Type B pancreatic cell (in vitro differentiated cells): ENCODE measurements at regions not wholly inside any gene's neighbourhood (a gene's known extent, or its start where the extent isn't known, plus 50 kb on each side); places are given as distances from the start of the nearest gene placed in this dataset.

Source experiments
- DNase-seq: peaks from one replicate; pipeline ENCODE4 v3.0.0; 2021; ENCODE audit warnings: mixed read lengths; ENCODE audit not compliant: unreplicated experiment; ENCODE audit errors: extremely low spot score
- H3K27ac Mint-ChIP-seq: 2 replicates; pipeline ENCODE4 v1.8.0; 2021; ENCODE audit warnings: mild to moderate bottlenecking, mixed read lengths
- H3K27me3 Mint-ChIP-seq: 2 replicates; pipeline ENCODE4 v1.8.0; 2021; ENCODE audit warnings: mixed read lengths
- H3K36me3 Mint-ChIP-seq: 2 replicates; pipeline ENCODE4 v1.8.0; 2021; ENCODE audit warnings: mixed read lengths
- H3K4me1 Mint-ChIP-seq: one replicate; pipeline ENCODE4 v1.8.0; 2021; ENCODE audit warnings: mixed read lengths; ENCODE audit not compliant: unreplicated experiment
- H3K4me3 Mint-ChIP-seq: 2 replicates; pipeline ENCODE4 v1.8.0; 2021; ENCODE audit warnings: mild to moderate bottlenecking, mixed read lengths
- H3K9me3 Mint-ChIP-seq: 2 replicates; pipeline ENCODE4 v1.8.0; 2021; ENCODE audit warnings: mixed read lengths
- TF ChIP-seq, protein P1 (sequence below): fragments of 200-600 bp; sonication (generic); conservative IDR thresholded peaks from 2 replicates; pipeline ENCODE4 v1.5.0; 2021; ENCODE audit warnings: antibody characterized with exemption, mild to moderate bottlenecking

DNA sequence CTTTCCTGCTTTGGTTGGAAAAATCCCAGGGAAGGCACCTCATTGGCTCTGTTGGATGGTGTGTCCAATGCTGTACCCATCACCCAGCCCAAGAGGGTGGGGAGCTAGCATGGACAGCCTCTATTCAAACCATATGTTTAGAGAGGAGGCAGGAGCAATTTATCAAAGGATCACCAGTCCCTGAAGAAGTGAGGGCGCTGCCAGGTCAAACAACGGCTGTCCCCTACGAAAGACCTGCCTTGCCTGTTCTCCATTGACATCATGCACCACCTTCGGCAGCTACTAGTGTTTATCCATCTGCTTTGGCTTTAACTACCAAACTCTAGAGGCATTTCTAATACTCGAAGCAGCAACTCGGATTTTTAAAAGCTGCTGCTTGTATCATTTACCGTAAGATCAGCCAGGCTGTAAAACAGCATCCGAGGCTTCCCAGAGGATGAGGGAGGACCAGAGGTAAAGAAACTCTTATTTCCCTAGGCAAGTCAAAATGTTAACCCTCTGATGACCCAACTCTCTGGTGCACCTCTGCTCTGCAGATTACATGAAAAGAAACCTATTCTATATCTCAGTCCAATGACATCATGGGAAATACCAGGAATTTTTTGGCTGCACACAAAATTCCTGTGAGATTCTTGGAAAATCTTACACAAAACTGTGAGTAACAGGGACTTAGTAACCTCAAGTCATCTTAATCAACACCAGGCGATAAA, 720.9 kb upstream of the TBX3 start:
- peaks cover 5% of the 10 kb centered on the region for H3K9me3 Mint-ChIP-seq
- H3K27me3 Mint-ChIP-seq: no peaks in the 10 kb centered on the region
- H3K4me3 Mint-ChIP-seq: no peak overlapping the region
- no peak overlapping the region for H3K27ac Mint-ChIP-seq
- TF ChIP-seq, protein P1, sequence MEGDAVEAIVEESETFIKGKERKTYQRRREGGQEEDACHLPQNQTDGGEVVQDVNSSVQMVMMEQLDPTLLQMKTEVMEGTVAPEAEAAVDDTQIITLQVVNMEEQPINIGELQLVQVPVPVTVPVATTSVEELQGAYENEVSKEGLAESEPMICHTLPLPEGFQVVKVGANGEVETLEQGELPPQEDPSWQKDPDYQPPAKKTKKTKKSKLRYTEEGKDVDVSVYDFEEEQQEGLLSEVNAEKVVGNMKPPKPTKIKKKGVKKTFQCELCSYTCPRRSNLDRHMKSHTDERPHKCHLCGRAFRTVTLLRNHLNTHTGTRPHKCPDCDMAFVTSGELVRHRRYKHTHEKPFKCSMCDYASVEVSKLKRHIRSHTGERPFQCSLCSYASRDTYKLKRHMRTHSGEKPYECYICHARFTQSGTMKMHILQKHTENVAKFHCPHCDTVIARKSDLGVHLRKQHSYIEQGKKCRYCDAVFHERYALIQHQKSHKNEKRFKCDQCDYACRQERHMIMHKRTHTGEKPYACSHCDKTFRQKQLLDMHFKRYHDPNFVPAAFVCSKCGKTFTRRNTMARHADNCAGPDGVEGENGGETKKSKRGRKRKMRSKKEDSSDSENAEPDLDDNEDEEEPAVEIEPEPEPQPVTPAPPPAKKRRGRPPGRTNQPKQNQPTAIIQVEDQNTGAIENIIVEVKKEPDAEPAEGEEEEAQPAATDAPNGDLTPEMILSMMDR: no peak
- DNase-seq: no peak
- no peaks in the 10 kb centered on the region for H3K36me3 Mint-ChIP-seq
- H3K4me1 Mint-ChIP-seq: peaks cover 24% of the 10 kb centered on the region

DNA sequence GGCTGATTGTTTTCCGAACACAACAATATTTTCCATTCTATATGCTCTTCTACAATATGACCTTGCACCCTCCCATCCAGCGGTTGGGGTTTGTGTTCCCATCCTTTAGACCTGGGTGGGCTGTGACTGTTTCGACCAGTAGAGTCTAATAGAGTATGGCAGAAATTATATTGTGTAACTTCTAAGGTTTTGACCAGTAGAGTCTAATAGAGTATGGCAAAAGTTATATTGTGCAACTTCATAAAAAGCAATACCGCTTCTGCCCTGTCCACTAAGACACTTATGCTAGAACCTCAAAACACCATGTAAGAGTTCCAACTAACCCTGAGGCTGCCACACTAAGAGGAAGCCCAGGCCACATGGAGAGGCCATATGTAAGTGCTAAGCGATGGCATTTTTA, 719.7 kb upstream of the TBX3 start:
- H3K9me3 Mint-ChIP-seq: peaks cover 5% of the 10 kb centered on the region

DNA sequence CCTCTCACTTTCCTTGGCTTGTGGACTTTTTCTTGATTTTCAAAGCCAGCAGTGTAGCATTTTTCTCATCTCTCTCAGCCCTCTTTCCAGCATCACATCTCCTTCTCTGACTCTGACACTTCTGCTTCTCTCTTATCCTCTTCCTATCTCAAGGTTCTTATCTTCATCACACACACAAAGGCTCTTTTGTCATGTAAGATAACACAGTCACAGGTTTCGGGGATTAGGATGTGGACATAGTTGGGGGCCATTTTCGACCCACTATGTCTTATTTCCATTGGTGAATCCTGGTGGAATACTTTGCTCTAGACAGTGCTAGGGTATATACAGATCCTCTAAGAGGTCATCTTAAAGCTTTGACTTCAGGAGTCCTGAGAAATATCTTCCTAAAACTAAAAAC, 719.3 kb upstream of the TBX3 start:
- TF ChIP-seq, protein P1: no peak
- DNase-seq: no peak
- no peak overlapping the region for H3K4me3 Mint-ChIP-seq
- peaks cover 28% of the 10 kb centered on the region for H3K4me1 Mint-ChIP-seq
- H3K27me3 Mint-ChIP-seq: no peaks in the 10 kb centered on the region
- H3K36me3 Mint-ChIP-seq: no peaks in the 10 kb centered on the region
- no peak overlapping the region for H3K27ac Mint-ChIP-seq
- H3K9me3 Mint-ChIP-seq: peaks cover 5% of the 10 kb centered on the region

More for the DNA sequence above, 719.7 kb upstream of the TBX3 start:
- H3K27ac Mint-ChIP-seq: no peak overlapping the region
- no peaks in the 10 kb centered on the region for H3K36me3 Mint-ChIP-seq
- H3K27me3 Mint-ChIP-seq: no peaks in the 10 kb centered on the region
- TF ChIP-seq, protein P1: no peak
- no peak overlapping the region for H3K4me3 Mint-ChIP-seq
- H3K4me1 Mint-ChIP-seq: peaks cover 28% of the 10 kb centered on the region
- no peak for DNase-seq

DNA sequence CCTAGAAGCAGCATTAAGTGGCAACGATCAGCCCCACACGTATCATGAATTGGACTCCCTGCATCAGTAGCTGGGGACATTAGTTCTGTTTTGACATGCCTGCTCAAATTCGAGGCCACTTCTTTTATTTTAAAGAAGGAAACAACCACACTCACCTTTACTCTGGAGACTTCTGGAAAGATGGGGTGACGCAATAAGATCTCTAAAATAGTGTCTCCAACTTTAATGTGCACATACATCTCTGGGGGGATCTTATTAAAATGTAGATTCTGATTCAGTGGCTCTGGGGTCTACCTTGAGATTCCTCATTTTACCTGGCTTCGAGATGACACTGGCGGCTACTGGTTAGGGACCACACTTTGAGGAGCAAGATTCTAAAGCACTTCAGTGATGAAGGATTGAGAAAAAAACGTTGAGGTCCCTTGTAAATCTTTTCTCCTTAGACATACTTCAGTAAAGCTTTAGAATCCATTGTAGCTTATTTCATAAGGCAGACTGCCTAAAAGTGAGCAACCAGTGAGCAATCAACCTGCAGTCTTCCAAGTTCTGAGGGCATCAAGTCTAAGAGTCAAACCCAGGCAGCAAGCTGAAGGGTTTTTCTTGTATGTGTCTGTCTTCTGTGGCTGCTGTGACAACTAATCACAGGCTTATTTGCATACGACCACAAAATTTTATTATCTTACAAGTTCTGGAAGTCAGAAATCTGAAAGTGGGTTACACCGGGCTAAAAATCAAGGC, 718.6 kb upstream of the TBX3 start:
- no peaks in the 10 kb centered on the region for H3K27me3 Mint-ChIP-seq
- H3K27ac Mint-ChIP-seq: no peak overlapping the region
- no peak overlapping the region for H3K4me3 Mint-ChIP-seq
- TF ChIP-seq, protein P1: no peak
- peaks cover 28% of the 10 kb centered on the region for H3K4me1 Mint-ChIP-seq
- DNase-seq: no peak
- H3K9me3 Mint-ChIP-seq: peaks cover 5% of the 10 kb centered on the region
- H3K36me3 Mint-ChIP-seq: no peaks in the 10 kb centered on the region

DNA sequence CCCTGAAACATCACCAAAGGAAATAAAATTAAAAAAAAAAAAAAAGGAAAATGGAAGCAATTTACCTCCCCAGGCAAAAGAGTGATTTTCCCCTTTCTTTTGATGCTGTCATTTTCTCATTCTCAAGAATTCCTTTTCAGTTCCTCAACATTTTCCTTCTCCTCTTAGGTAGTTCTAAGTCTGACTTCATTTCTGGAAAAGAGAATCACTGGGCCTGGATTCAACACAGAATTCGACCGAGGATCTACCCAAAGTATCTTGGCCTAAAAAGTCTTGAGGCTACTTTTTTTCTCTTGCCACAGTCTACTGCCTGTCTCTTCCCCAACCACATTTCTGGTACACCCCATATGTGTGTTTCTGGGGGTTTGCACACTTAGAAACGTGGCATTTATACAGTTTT, 717.8 kb upstream of the TBX3 start:
- H3K4me3 Mint-ChIP-seq: no peak overlapping the region
- H3K9me3 Mint-ChIP-seq: peaks cover 12% of the 10 kb centered on the region
- H3K27ac Mint-ChIP-seq: no peak overlapping the region
- no peaks in the 10 kb centered on the region for H3K27me3 Mint-ChIP-seq
- H3K4me1 Mint-ChIP-seq: peaks cover 26% of the 10 kb centered on the region
- TF ChIP-seq, protein P1: no peak
- no peaks in the 10 kb centered on the region for H3K36me3 Mint-ChIP-seq
- no peak for DNase-seq
